DMS79 treated with DMSO at 0.1 percent for 48 hours (cell line): ENCODE measurements at regions not wholly inside any gene's neighbourhood (a gene's known extent, or its start where the extent isn't known, plus 50 kb on each side); places are given as distances from the start of the nearest gene placed in this dataset.
A peak's percentile ranks its signal among the peaks of the same experiment; 100 is the strongest.

ENCODE experiments used
- DNase-seq: peaks from one replicate; lab custom pipeline; 2025; lab: John Stamatoyannopoulos, UW

GRCh38 chr18:39976771-39977170, 1978.3 kb upstream of the PIK3C3 start:
- DNase-seq: no peak

- DNase-seq: no peak
Observed at GRCh38 chr18:39972521-39972920, 1982.5 kb upstream of the PIK3C3 start.

DNA sequence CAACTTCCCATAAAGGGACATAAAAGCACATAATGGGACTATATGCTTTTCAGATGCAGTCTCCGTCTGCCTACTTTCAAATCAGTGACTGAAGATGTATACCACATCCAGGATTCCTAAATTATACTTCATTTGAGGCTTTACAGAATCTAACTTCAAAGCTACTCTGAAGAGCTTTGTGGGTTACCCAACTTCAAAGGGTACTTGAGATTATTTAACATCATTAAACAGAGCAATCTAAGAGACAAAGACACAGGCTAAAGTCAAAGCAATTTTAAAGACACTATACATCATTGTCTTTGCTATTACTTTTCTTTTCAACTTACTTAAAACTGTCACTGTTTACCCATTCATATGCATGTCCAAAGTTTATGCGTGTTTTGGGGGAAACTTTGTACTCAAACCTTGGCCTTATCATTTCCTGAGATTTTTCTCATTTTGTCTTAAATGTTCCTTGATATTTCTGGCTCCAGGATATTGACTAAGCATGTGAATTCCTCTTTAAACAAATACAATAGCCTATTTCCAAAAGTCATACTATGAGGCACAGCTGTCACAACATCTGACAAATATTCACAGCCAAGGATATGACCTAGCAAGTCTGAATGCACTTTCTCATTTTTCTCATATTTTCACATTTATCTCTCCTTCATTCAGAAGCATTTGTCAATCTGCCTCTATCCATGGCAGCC, 1985.1 kb upstream of the PIK3C3 start:
- DNase-seq: no peak

DNA sequence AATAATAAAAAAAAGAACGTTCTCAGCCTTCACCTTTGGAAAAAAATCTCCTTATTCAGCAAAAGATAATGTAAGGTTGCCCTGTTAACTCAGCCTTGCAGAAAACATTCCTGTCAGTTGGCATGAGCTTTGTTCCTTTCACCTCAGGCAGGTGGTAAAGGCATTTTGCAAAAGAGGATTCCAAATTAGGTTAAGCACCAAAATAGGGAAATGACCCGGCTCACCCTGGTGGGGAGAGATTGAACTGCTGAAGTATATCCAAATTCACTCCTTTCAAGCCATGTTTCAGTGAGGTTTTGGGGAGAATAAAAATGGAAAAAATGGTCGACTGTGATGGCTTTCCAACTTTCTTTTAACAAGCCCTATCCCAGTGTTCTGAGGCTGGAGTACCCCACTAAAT, 1988.8 kb upstream of the PIK3C3 start:
- no peak for DNase-seq

GRCh38 chr18:39962546-39962945, 1992.5 kb upstream of the PIK3C3 start:
- DNase-seq: no peak

DNA sequence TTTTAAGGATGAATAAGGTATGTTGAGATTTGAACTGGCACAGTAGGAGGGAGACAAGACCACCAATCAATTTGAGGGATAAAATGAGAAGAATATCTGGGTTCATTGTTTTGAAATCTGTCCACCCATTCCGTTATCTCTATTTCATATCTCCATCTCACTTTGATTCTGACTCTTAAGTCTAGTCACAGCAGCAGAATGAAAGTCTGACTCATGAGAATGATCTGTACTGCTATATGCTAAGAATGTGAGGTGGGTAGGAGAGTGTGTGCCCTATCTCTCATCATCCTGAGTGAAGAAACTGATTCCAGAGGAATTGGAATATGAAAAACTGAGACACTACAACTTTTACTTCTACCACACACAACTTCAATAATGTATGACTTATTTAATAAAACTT, 1994.5 kb upstream of the PIK3C3 start:
- no peak for DNase-seq

- no peak for DNase-seq
Observed at GRCh38 chr18:39959839-39960238, 1995.2 kb upstream of the PIK3C3 start.

- no peak for DNase-seq
Observed at GRCh38 chr18:39958876-39959275, 1996.2 kb upstream of the PIK3C3 start.

- DNase-seq: no peak
Observed at GRCh38 chr18:39952816-39953215, 2002.2 kb upstream of the PIK3C3 start.

DNA sequence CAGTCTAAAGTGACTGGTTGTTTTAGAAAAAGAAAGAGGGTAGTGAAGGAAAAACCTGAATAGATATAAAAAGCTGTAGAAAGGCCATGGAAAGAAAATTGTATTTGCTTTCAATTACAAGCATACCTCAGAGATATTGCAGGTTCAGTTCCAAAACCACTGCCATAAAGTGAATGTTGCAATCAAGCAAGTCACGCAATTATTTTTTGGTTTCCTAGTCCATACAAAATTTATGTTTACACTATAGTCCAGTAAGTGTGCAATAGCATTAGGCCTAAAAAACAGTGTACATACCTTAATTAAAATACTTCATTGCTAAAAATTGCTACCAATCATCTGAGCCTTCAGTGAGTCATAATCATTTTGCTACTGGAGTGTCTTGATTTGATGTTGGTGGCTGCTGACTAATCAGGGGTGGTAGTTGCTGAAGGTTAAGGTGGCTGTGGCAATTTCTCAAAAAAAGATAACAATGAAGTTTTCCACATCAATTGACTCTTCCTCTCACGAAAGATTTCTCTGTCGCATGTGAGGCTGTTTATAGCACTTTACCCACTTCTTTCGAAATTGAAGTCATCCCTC, 2003.8 kb upstream of the PIK3C3 start:
- no peak for DNase-seq

DNA sequence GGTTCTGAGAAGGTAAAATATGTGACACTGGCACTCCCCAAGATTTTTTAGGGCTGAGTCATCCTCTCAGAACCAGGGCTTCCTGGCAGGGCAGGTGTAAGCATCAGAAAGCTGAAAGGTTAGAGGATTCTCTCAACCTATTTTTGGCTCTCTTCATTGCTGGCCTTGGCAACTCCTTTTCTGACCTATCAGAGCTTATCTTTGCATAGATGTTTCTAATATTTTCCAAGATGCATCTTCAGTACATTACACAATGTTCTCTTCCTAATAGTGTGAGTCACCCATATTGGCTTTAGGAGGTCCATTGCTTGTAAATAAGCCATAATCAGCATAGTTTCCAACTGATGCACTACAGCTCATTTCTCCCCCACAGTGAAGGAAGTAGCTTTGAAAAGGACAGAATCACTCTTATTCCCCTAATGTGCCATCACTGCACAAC, 2008.4 kb upstream of the PIK3C3 start:
- DNase-seq: no peak

- DNase-seq: no peak
Observed at GRCh38 chr18:39945076-39945475, 2010.0 kb upstream of the PIK3C3 start.

DNA sequence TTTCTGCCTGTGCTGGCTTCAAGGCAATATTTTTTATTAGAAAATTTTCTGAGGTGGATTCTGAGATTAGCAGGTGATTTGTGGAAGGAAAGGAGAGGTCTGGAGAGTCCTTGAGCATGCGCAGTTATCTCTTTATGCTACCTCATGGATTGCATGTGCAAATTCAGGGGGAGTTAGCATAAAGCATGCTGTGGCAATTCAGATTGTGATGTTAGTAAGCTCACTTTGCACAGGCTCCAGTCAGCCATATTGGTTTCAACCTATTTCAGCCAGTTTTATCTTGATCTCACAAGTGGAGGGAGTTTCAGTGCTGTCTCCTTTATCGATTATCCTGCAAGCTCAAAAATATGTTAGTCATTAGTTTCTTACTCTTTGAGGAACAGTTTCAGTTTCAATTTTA, 2012.3 kb upstream of the PIK3C3 start:
- DNase-seq: no peak

GRCh38 chr18:39938676-39939608, 2016.1 kb upstream of the PIK3C3 start:
- DNase-seq: no peak

GRCh38 chr18:39935598-39935997, 2019.4 kb upstream of the PIK3C3 start:
- no peak for DNase-seq

DNA sequence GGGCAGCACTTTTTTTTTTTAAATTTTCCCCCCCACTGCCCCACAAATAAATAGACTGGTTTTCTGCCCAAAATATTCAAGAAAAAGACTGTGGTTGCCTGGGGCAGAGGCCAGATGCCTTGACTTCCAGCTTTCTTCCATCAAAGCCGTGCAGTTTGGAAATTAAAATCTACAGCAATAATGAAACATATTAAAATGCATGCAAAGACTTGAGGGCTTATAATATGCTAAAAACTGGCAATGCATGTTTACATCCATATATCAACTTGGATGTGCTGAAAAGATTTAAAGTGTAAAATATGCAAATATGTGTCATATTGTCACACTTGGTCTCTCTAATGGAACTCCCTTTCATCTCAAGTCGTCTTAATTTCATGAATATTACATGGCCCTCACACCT, 2036.2 kb upstream of the PIK3C3 start:
- no peak for DNase-seq

DNA sequence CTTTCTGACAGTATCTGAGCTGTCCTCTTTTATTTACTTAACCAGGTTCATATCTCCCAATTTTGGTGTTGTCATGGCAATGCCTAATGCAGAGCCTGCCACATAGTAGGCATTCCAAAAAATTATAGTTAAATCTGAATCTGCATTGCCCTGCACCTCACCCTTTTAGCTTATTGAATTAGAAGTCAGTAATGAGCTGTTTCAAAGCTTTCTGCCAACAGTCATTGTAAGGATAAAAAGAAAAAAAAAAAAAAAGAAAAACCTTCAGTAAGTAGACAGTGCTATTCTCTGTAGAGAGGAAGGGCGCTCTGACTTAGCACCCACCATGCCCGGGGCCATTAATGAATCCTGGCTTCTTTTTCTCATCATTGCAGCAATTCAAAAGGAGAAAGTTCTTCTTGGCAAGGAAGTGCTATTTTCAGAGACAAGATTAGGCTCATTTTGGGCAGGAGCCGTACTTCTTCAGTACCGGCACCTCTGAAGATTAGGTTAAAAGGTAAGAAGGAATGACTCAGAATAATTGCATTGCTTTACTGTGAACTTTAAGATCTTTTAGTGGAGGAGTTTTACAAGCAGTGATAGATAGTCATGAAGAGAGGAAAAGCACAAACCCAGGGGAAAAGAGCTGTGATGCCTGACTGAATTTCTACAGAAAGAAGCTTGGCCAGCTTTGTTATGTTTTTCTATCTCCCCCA, 2041.2 kb upstream of the PIK3C3 start:
- DNase-seq: no peak

- no peak for DNase-seq
Observed at GRCh38 chr18:39911716-39912115, 2043.3 kb upstream of the PIK3C3 start.

- DNase-seq: peak; percentile 62
Observed at GRCh38 chr18:39909706-39910105, 2045.3 kb upstream of the PIK3C3 start.

DNA sequence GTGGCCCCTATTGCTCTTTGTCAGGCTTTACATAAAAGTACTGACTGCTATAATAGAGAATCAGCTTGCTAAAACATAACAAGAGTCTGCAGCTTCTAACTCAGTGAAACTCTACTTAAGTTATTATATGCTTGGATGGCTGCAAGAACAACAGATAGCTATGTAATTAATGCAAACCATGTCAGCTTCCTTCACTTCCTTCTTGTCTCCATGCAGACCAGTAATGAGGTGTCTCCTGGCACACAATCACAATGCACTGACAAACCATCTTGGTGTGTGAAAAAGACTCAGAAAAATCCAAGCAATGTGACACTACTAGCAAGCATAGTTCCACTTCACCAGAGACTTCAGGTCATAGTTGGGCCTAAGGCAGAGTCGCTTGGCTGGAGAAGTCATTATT, 2068.9 kb upstream of the PIK3C3 start:
- DNase-seq: no peak

DNA sequence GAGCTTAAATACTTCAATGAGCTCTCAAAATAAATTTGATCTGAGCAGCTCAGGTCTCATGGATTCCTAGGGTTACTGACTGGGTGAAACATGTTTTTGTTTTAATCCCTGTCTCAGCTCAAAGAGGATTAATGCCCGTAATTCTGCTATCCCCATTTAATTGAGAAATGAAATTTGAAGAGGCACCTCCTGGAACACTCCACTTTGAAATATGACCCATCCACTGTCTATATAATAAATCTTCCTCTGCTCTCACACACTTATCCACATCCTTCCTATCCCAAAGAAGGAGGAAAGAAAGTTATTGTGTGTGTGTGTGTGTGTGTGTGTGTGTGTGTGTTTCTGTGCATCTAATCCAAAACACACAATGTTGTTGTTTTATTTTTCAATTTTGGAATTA, 2082.4 kb upstream of the PIK3C3 start:
- no peak for DNase-seq

- no peak for DNase-seq
Observed at GRCh38 chr18:39871961-39872360, 2083.1 kb upstream of the PIK3C3 start.
